CD4-positive, alpha-beta memory T cell (primary cell): ENCODE measurements at regions not wholly inside any gene's neighbourhood (a gene's known extent, or its start where the extent isn't known, plus 50 kb on each side); places are given as distances from the start of the nearest gene placed in this dataset.

Experiments
- CTCF ChIA-PET: fragments of 350-600 bp; sonication (Branson Sonifier 250); formaldehyde crosslinking; loops from one replicate; lab custom pipeline; 2021; ENCODE audit warnings: inconsistent platforms; ENCODE audit not compliant: partially characterized antibody; lab: Charles Lee
- POLR2A ChIA-PET: fragments of 350-600 bp; sonication (Branson Sonifier 250); formaldehyde crosslinking; loops from one replicate; lab custom pipeline; 2021; ENCODE audit not compliant: partially characterized antibody; lab: Charles Lee
- DNase-seq, 5 donors: peaks; one replicate each; pipeline versions ENCODE4 v3.0.0 to v3.0.0-alpha.2; 2020 to 2022; ENCODE audit warnings: mixed read lengths in 1 of 5
- H3K27ac ChIP-seq: one replicate; pipeline ENCODE4 v1.7.0; 2013; ENCODE audit warnings: low read depth, low read length
- H3K27me3 ChIP-seq: 2 replicates; pipeline ENCODE4 v1.7.0; 2013; ENCODE audit warnings: mild to moderate bottlenecking, low read length, moderate library complexity; ENCODE audit not compliant: insufficient read depth
- H3K36me3 ChIP-seq: 2 replicates; pipeline ENCODE4 v1.7.0; 2013; ENCODE audit warnings: mild to moderate bottlenecking, low read length, moderate library complexity; ENCODE audit not compliant: insufficient read depth
- H3K4me1 ChIP-seq: 2 replicates; pipeline ENCODE4 v1.7.0; 2013; ENCODE audit warnings: mild to moderate bottlenecking, low read length, moderate library complexity; ENCODE audit not compliant: insufficient read depth
- H3K4me3 ChIP-seq, 2 donors: one replicate each; pipeline ENCODE4 v1.7.0; 2013; ENCODE audit warnings: low read length in 2 of 2, mild to moderate bottlenecking in 1 of 2
- H3K9me3 ChIP-seq, 2 donors: one replicate each; pipeline ENCODE4 v1.7.0; 2013; ENCODE audit warnings: low read length in 2 of 2, control low read depth in 1 of 2; ENCODE audit not compliant: control insufficient read depth in 1 of 2
- H3K27ac Mint-ChIP-seq, 7 donors: one replicate each; pipeline ENCODE4 v1.8.0; 2020 to 2021; ENCODE audit warnings: mixed read lengths in 7 of 7, mild to moderate bottlenecking in 6 of 7, inconsistent platforms in 3 of 7, moderate library complexity in 3 of 7
- H3K27me3 Mint-ChIP-seq, 2 donors: one replicate each; pipeline ENCODE4 v1.8.0; 2020 to 2021; ENCODE audit warnings: mixed read lengths in 2 of 2
- H3K36me3 Mint-ChIP-seq, 2 donors: one replicate each; pipeline ENCODE4 v1.8.0; 2020 to 2021; ENCODE audit warnings: mixed read lengths in 2 of 2, inconsistent platforms in 1 of 2, mild to moderate bottlenecking in 1 of 2
- H3K4me1 Mint-ChIP-seq, 4 donors: one replicate each; pipeline ENCODE4 v1.8.0; 2020 to 2021; ENCODE audit warnings: mixed read lengths in 4 of 4, mild to moderate bottlenecking in 1 of 4
- H3K4me3 Mint-ChIP-seq, 8 donors: one replicate each; pipeline ENCODE4 v1.8.0; 2020 to 2021; ENCODE audit warnings: mixed read lengths in 8 of 8, mild to moderate bottlenecking in 7 of 8, moderate library complexity in 6 of 8, inconsistent platforms in 3 of 8
- H3K9me3 Mint-ChIP-seq, 8 donors: one replicate each; pipeline ENCODE4 v1.8.0; 2020 to 2021; ENCODE audit warnings: mixed read lengths in 8 of 8, mild to moderate bottlenecking in 5 of 8, inconsistent platforms in 3 of 8, moderate library complexity in 1 of 8
- intact Hi-C: fragments of 100-400 bp; cut with micrococcal nuclease; formaldehyde crosslinking; loops from one replicate; pipeline ENCODE4 v1.15.1; 2023

DNA sequence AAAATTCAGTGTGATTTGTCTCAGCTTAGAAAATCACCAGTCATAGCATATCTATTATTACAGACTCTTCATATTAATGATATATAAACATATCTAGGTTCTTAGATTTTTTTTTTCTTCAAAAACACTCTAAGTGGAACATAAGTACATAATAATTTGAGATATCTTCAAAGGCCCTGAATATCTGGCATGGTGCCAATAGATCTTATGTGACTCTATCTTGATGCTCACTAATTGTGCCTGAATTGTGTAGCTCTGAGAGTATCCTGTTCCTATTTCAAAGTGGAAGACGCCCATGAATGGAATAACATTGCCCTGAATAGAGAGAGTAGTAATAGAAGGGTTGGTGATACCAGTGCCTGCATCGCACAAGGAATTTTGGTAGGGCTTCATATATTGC is 1312.7 kb upstream of the USP15 start:
- Histone ChIP-seq H3K4me3 (no peak overlapping the region), H3K27me3 (no peaks in the 10 kb centered on the region), H3K4me1 (no peaks in the 10 kb centered on the region), H3K9me3 (no peaks in the 10 kb centered on the region), H3K27ac (no peak overlapping the region), H3K36me3 (no peaks in the 10 kb centered on the region)
- Mint-ChIP-seq H3K4me1 (no peaks in the 10 kb centered on the region), H3K27me3 (no peaks in the 10 kb centered on the region), H3K36me3 (no peaks in the 10 kb centered on the region), H3K27ac (no peak overlapping the region), H3K4me3 (no peak overlapping the region), H3K9me3 (peaks cover 0 to 10% (median 2%) of the 10 kb centered on the region in 8 donors)
- CTCF ChIA-PET = no interaction called here
- DNase-seq = no peak
- intact Hi-C loops = no loop called here
- POLR2A ChIA-PET = no interaction called here

GRCh38 chr12:60967128-60967527 is 1293.1 kb upstream of the USP15 start:
- H3K4me1 Mint-ChIP-seq = no peaks in the 10 kb centered on the region
- no peaks in the 10 kb centered on the region for H3K36me3 Mint-ChIP-seq
- no peak overlapping the region for H3K4me3 Mint-ChIP-seq
- Histone ChIP-seq H3K27ac (no peak overlapping the region), H3K4me1 (no peaks in the 10 kb centered on the region), H3K27me3 (no peaks in the 10 kb centered on the region), H3K9me3 (no peaks in the 10 kb centered on the region), H3K4me3 (no peak overlapping the region), H3K36me3 (no peaks in the 10 kb centered on the region)
- peaks cover 0 to 12% (median 3%) of the 10 kb centered on the region in 8 donors for H3K9me3 Mint-ChIP-seq
- CTCF ChIA-PET = no interaction called here
- intact Hi-C loops = no loop called here
- POLR2A ChIA-PET = no interaction called here
- no peak overlapping the region for H3K27ac Mint-ChIP-seq
- no peaks in the 10 kb centered on the region for H3K27me3 Mint-ChIP-seq
- no peak for DNase-seq

- POLR2A ChIA-PET = no interaction called here
- no peak overlapping the region for H3K4me3 Mint-ChIP-seq
Observed at GRCh38 chr12:60977966-60978365, 1282.2 kb upstream of the USP15 start.

DNA sequence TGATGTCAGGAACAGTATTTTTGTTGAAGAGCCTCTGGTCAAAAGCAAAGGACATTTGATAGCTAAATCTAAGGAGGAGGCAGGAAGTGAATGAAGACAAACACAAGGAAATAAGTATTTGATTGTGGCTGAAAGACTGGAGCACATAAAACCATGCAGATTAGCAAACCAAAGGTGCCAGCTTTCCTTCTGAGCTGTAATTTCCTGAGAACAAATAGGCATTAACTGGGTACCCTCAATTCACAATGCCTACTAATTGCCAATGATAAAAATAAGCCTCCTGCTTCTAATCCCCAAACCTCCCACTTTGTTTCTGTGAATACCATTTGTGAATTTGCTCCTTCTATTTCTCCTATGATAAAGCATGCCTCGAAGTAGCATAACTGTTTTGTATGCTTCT is 1279.6 kb upstream of the USP15 start:
- DNase-seq = no peak
- no peak overlapping the region for H3K27ac Mint-ChIP-seq
- H3K27me3 ChIP-seq = no peaks in the 10 kb centered on the region
- ChIA-PET POLR2A (no interaction called here), CTCF (no interaction called here)
- intact Hi-C loops = no loop called here
- no peak overlapping the region for H3K4me3 ChIP-seq
- H3K9me3 ChIP-seq = no peaks in the 10 kb centered on the region
- no peaks in the 10 kb centered on the region for H3K4me1 Mint-ChIP-seq
- peaks cover 0 to 11% (median 5%) of the 10 kb centered on the region in 8 donors for H3K9me3 Mint-ChIP-seq
- H3K36me3 Mint-ChIP-seq = no peaks in the 10 kb centered on the region
- no peaks in the 10 kb centered on the region for H3K27me3 Mint-ChIP-seq
- no peaks in the 10 kb centered on the region for H3K4me1 ChIP-seq
- H3K4me3 Mint-ChIP-seq = no peak overlapping the region
- no peaks in the 10 kb centered on the region for H3K36me3 ChIP-seq
- no peak overlapping the region for H3K27ac ChIP-seq

More at GRCh38 chr12:60977966-60978365, 1282.2 kb upstream of the USP15 start:
- H3K36me3 ChIP-seq = no peaks in the 10 kb centered on the region
- Mint-ChIP-seq H3K36me3 (no peaks in the 10 kb centered on the region), H3K9me3 (peaks cover 0 to 14% (median 5%) of the 10 kb centered on the region in 8 donors), H3K4me1 (no peaks in the 10 kb centered on the region), H3K27me3 (no peaks in the 10 kb centered on the region), H3K27ac (no peak overlapping the region)
- no peaks in the 10 kb centered on the region for H3K9me3 ChIP-seq
- H3K4me3 ChIP-seq = no peak overlapping the region
- no peaks in the 10 kb centered on the region for H3K27me3 ChIP-seq
- intact Hi-C loops = no loop called here
- no peak for DNase-seq
- CTCF ChIA-PET = interaction anchor here (0.6 kb wide), 1 partner anchor 19 kb away, joined by 3 read pairs; no protein-coding TSS in a partner anchor
- no peak overlapping the region for H3K27ac ChIP-seq
- no peaks in the 10 kb centered on the region for H3K4me1 ChIP-seq

GRCh38 chr12:60981473-60981872 is 1278.7 kb upstream of the USP15 start:
- Histone ChIP-seq H3K4me3 (no peak overlapping the region), H3K36me3 (no peaks in the 10 kb centered on the region), H3K4me1 (no peaks in the 10 kb centered on the region), H3K9me3 (no peaks in the 10 kb centered on the region), H3K27me3 (no peaks in the 10 kb centered on the region), H3K27ac (no peak overlapping the region)
- intact Hi-C loops = no loop called here
- Mint-ChIP-seq H3K36me3 (no peaks in the 10 kb centered on the region), H3K27ac (no peak overlapping the region), H3K4me1 (no peaks in the 10 kb centered on the region), H3K9me3 (peaks cover 0 to 10% (median 5%) of the 10 kb centered on the region in 8 donors), H3K4me3 (no peak overlapping the region), H3K27me3 (no peaks in the 10 kb centered on the region)
- CTCF ChIA-PET = no interaction called here
- POLR2A ChIA-PET = no interaction called here
- no peak for DNase-seq

- no peak for DNase-seq
- Histone ChIP-seq H3K4me1 (no peaks in the 10 kb centered on the region), H3K4me3 (no peak overlapping the region), H3K9me3 (no peaks in the 10 kb centered on the region), H3K27me3 (no peaks in the 10 kb centered on the region), H3K36me3 (no peaks in the 10 kb centered on the region), H3K27ac (no peak overlapping the region)
- Mint-ChIP-seq H3K27ac (no peak overlapping the region), H3K4me1 (no peaks in the 10 kb centered on the region), H3K4me3 (no peak overlapping the region), H3K36me3 (no peaks in the 10 kb centered on the region), H3K27me3 (no peaks in the 10 kb centered on the region), H3K9me3 (peaks cover 0 to 14% (median 0%) of the 10 kb centered on the region in 8 donors)
- intact Hi-C loops = no loop called here
- CTCF ChIA-PET = no interaction called here
- POLR2A ChIA-PET = no interaction called here
Observed at GRCh38 chr12:60992087-60992486, 1268.1 kb upstream of the USP15 start.

DNA sequence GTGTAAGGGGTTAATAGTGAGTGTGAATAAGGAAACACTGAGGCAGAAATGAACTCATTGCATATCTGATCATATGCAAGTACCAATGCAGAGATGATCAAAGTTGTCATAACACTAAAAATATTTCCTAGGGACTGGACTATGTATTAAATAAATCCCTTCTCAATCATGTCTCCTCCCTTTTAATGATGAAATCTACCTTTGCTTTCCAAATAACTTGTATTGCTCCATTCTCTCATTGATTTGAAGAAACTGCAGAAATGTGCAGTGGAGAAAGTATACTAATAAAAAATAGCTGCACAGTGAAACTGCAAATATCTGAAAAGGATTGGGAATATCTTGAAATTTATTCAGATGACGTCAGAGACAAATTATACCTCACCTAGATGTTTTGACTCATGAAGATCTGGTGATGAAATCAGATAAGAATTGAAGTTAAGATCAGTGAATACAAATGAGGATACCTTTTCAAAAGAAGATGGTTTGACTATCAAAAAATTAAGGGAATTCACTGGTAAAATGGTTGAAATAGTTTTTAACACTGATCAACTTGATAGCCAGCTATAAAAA is 1264.9 kb upstream of the USP15 start:
- Mint-ChIP-seq H3K36me3 (no peaks in the 10 kb centered on the region), H3K27me3 (no peaks in the 10 kb centered on the region), H3K9me3 (peaks cover 0 to 6% (median 0%) of the 10 kb centered on the region in 8 donors), H3K27ac (no peak overlapping the region), H3K4me1 (no peaks in the 10 kb centered on the region), H3K4me3 (no peak overlapping the region)
- H3K4me1 ChIP-seq = no peaks in the 10 kb centered on the region
- H3K27ac ChIP-seq = no peak overlapping the region
- CTCF ChIA-PET = no interaction called here
- no peaks in the 10 kb centered on the region for H3K36me3 ChIP-seq
- POLR2A ChIA-PET = no interaction called here
- DNase-seq = no peak
- H3K9me3 ChIP-seq = no peaks in the 10 kb centered on the region
- no peak overlapping the region for H3K4me3 ChIP-seq
- intact Hi-C loops = no loop called here
- H3K27me3 ChIP-seq = no peaks in the 10 kb centered on the region
